IMR-90 (cell line): ENCODE measurements at regions not wholly inside any gene's neighbourhood (a gene's known extent, or its start where the extent isn't known, plus 50 kb on each side); places are given as distances from the start of the nearest gene placed in this dataset.

Experiments used
- ATAC-seq: fragments of 200-7000 bp; cut with Tn5 transposase; 2 replicates; pipeline ENCODE4 v1.9.1; 2020; ENCODE audit warnings: low read depth, mild to moderate bottlenecking, moderate library complexity
- BruUV-seq: library from RNA; stranded (reverse); fragments of 400-500 nt; replicated peaks from 2 replicates; lab custom pipeline; 2021; lab: Mats Ljungman, UMichigan
- CTCF ChIA-PET: fragments of 300-600 bp; formaldehyde crosslinking; extraction: SDS; loops from one replicate; lab custom pipeline; 2021; ENCODE audit warnings: antibody characterized with exemption; lab: Yijun Ruan, JAX
- POLR2A ChIA-PET: fragments of 300-600 bp; sonication (Branson Sonifier 250); formaldehyde crosslinking; loops from one replicate; lab custom pipeline; 2022; ENCODE audit warnings: antibody characterized with exemption; ENCODE audit not compliant: unreplicated experiment; lab: Charles Lee
- DNase-seq: peaks from one replicate; pipeline ENCODE4 v3.0.0; 2013
- H2AFZ ChIP-seq: replicated peaks from 2 replicates; pipeline ENCODE3; 2013; ENCODE audit warnings: low read length, mild to moderate bottlenecking; ENCODE audit not compliant: poor library complexity
- H2AK5ac ChIP-seq: 2 replicates; pipeline ENCODE4 v1.6.1; 2013; ENCODE audit warnings: low read depth, low read length, inconsistent platforms
- H2AK9ac ChIP-seq: replicated peaks from 2 replicates; pipeline ENCODE3; 2013; ENCODE audit warnings: mild to moderate bottlenecking, low read depth, low read length, moderate library complexity; ENCODE audit not compliant: poor library complexity
- H2BK120ac ChIP-seq: 2 replicates; pipeline ENCODE4 v1.6.1; 2013; ENCODE audit warnings: low read depth, low read length, inconsistent platforms
- H2BK15ac ChIP-seq: 3 replicates; pipeline ENCODE4 v1.6.1; 2013; ENCODE audit warnings: low read depth, low read length, inconsistent platforms
- H2BK20ac ChIP-seq: 2 replicates; pipeline ENCODE4 v1.6.1; 2013; ENCODE audit warnings: low read depth, mild to moderate bottlenecking, inconsistent platforms, low read length, moderate library complexity
- H2BK5ac ChIP-seq: 2 replicates; pipeline ENCODE4 v1.6.1; 2013; ENCODE audit warnings: mild to moderate bottlenecking, low read depth, low read length, inconsistent platforms; ENCODE audit not compliant: poor library complexity, severe bottlenecking
- H3K14ac ChIP-seq: replicated peaks from 2 replicates; pipeline ENCODE4 v1.6.1; 2013; ENCODE audit warnings: low read depth, low read length, inconsistent platforms
- H3K18ac ChIP-seq: 2 replicates; pipeline ENCODE4 v1.6.1; 2013; ENCODE audit warnings: low read depth, low read length, control low read depth
- H3K23ac ChIP-seq: 2 replicates; pipeline ENCODE4 v1.6.1; 2013; ENCODE audit warnings: low read depth, low read length, inconsistent platforms
- H3K27ac ChIP-seq: 2 replicates; pipeline ENCODE4 v1.5.1; 2013; ENCODE audit warnings: mild to moderate bottlenecking, control low read depth, low read length; ENCODE audit not compliant: insufficient read depth
- H3K27me3 ChIP-seq: 2 replicates; pipeline ENCODE4 v1.6.1; 2013; ENCODE audit warnings: low read length; ENCODE audit not compliant: control insufficient read depth, insufficient read depth
- H3K36me3 ChIP-seq: 2 replicates; pipeline ENCODE4 v1.6.1; 2013; ENCODE audit warnings: low read length, mixed read lengths; ENCODE audit not compliant: control insufficient read depth, insufficient read depth
- H3K4ac ChIP-seq: 2 replicates; pipeline ENCODE4 v1.6.1; 2013; ENCODE audit warnings: low read depth, low read length, inconsistent platforms
- H3K4me1 ChIP-seq: 2 replicates; pipeline ENCODE4 v1.6.1; 2013; ENCODE audit warnings: low read length, mixed read lengths; ENCODE audit not compliant: control insufficient read depth, insufficient read depth
- H3K4me2 ChIP-seq: 2 replicates; pipeline ENCODE4 v1.6.1; 2013; ENCODE audit warnings: low read depth, mild to moderate bottlenecking, control low read depth, low read length, moderate library complexity
- H3K4me3 ChIP-seq: 2 replicates; pipeline ENCODE4 v1.5.1; 2013; ENCODE audit warnings: low read depth, mild to moderate bottlenecking, control low read depth, low read length, moderate library complexity; ENCODE audit not compliant: insufficient read depth
- H3K56ac ChIP-seq: 2 replicates; pipeline ENCODE4 v1.6.1; 2013; ENCODE audit warnings: low read length, inconsistent platforms; ENCODE audit not compliant: insufficient read depth; ENCODE audit errors: extremely low read depth
- H3K79me1 ChIP-seq, 2 experiments: 2 replicates each; pipeline ENCODE4 v1.6.1; 2013; ENCODE audit warnings: low read length in 2 of 2, inconsistent platforms in 1 of 2, low read depth in 1 of 2
- H3K9ac ChIP-seq: 2 replicates; pipeline ENCODE4 v1.6.1; 2013; ENCODE audit warnings: low read depth, low read length, control low read depth
- H3K9me1 ChIP-seq: 2 replicates; pipeline ENCODE4 v1.6.1; 2013; ENCODE audit warnings: low read length, inconsistent platforms; ENCODE audit not compliant: insufficient read depth
- H3K9me3 ChIP-seq: 2 replicates; pipeline ENCODE4 v1.6.1; 2013; ENCODE audit warnings: low read length; ENCODE audit not compliant: control insufficient read depth, insufficient read depth
- H4K20me1 ChIP-seq: 2 replicates; pipeline ENCODE4 v1.6.1; 2013; ENCODE audit warnings: low read length, inconsistent platforms; ENCODE audit not compliant: insufficient read depth
- H4K5ac ChIP-seq: 2 replicates; pipeline ENCODE4 v1.6.1; 2013; ENCODE audit warnings: mild to moderate bottlenecking, low read depth, low read length, control low read depth
- H4K8ac ChIP-seq, 2 experiments: 2 replicates each; pipeline ENCODE4 v1.6.1; 2013; ENCODE audit warnings: low read depth in 2 of 2, low read length in 2 of 2, control low read depth in 1 of 2, inconsistent platforms in 1 of 2
- H4K91ac ChIP-seq: 2 replicates; pipeline ENCODE4 v1.6.1; 2013; ENCODE audit warnings: low read depth, low read length, inconsistent platforms; ENCODE audit not compliant: insufficient read depth
- BHLHE40 ChIP-seq: fragments of 150-350 bp; IDR thresholded peaks from 2 replicates; pipeline ENCODE4 v1.6.1; 2016; ENCODE audit warnings: mild to moderate bottlenecking, low read depth, low read length
- CEBPB ChIP-seq: IDR thresholded peaks from 2 replicates; pipeline ENCODE4 v1.6.1; 2012; ENCODE audit warnings: low read depth, low read length, improper control_type of control experiment
- CHD1 ChIP-seq: IDR thresholded peaks from 2 replicates; pipeline ENCODE4 v1.6.1; 2012; ENCODE audit warnings: low read depth, low read length, improper control_type of control experiment
- FOS ChIP-seq: fragments of 150-350 bp; IDR thresholded peaks from 2 replicates; pipeline ENCODE4 v1.6.1; 2016; ENCODE audit warnings: low read depth, low read length
- MAFK ChIP-seq: IDR thresholded peaks from 2 replicates; pipeline ENCODE4 v1.6.1; 2012; ENCODE audit warnings: low read depth, low read length, improper control_type of control experiment
- MAZ ChIP-seq: IDR thresholded peaks from 2 replicates; pipeline ENCODE4 v1.6.1; 2012; ENCODE audit warnings: low read depth, mild to moderate bottlenecking, low read length, improper control_type of control experiment, moderate library complexity, borderline replicate concordance
- MXI1 ChIP-seq: IDR thresholded peaks from 2 replicates; pipeline ENCODE4 v1.6.1; 2012; ENCODE audit warnings: low read depth, mild to moderate bottlenecking, low read length, moderate library complexity, borderline replicate concordance
- NFE2L2 ChIP-seq: fragments of 150-350 bp; IDR thresholded peaks from 2 replicates; pipeline ENCODE4 v1.6.1; 2016; ENCODE audit warnings: low read depth, mild to moderate bottlenecking, low read length
- POLR2A ChIP-seq: IDR thresholded peaks from 2 replicates; pipeline ENCODE4 v1.6.1; 2012; ENCODE audit warnings: mild to moderate bottlenecking, low read depth, low read length
- RAD21 ChIP-seq: IDR thresholded peaks from 2 replicates; pipeline ENCODE4 v1.6.1; 2012; ENCODE audit warnings: low read length, improper control_type of control experiment
- RCOR1 ChIP-seq: IDR thresholded peaks from 2 replicates; pipeline ENCODE4 v1.6.1; 2012; ENCODE audit warnings: mild to moderate bottlenecking, low read length, improper control_type of control experiment; ENCODE audit not compliant: insufficient replicate concordance
- RFX5 ChIP-seq: IDR thresholded peaks from 2 replicates; pipeline ENCODE4 v1.8.0; 2012; ENCODE audit warnings: low read depth, mild to moderate bottlenecking, low read length, moderate library complexity
- SMC3 ChIP-seq: fragments of 150-350 bp; IDR thresholded peaks from 2 replicates; pipeline ENCODE4 v1.6.1; 2016; ENCODE audit warnings: low read depth, mild to moderate bottlenecking, antibody characterized with exemption, low read length, moderate library complexity
- WGBS, 2 experiments: methylation state at CpG; one replicate each; pipeline versions ENCODE4 v1.1.5 to v1.1.7; 2013; ENCODE audit warnings: missing lambda C conversion rate in 2 of 2; ENCODE audit not compliant: insufficient read length in 1 of 2; ENCODE audit errors: extremely low coverage in 2 of 2; 5-methylcytosine and 5-hydroxymethylcytosine counted together
- dilution Hi-C: fragments of 300-500 bp; cut with HindIII; formaldehyde crosslinking; loops from one replicate; pipeline ENCODE4 v1.14.3; 2018; ENCODE audit warnings: low sequenced_read_pairs; ENCODE audit not compliant: unreplicated experiment
- in situ Hi-C: fragments of 300-500 bp; cut with MboI; formaldehyde crosslinking; loops from 3 replicates; pipeline ENCODE4 v1.14.3; 2019; ENCODE audit warnings: low sequenced_read_pairs, inconsistent platforms, mixed read lengths
- intact Hi-C: fragments of 100-400 bp; cut with micrococcal nuclease; formaldehyde crosslinking; loops from 2 replicates; pipeline ENCODE4 v1.10.0; 2022
- TF ChIP-seq, protein P1 (sequence below): fragments of 150-350 bp; IDR thresholded peaks from 2 replicates; pipeline ENCODE4 v1.6.1; 2017; ENCODE audit warnings: mild to moderate bottlenecking, antibody characterized with exemption, low read length, low read depth
- TF ChIP-seq, protein P2 (sequence below): conservative IDR thresholded peaks from 2 replicates; pipeline ENCODE4 v1.5.1; 2012; ENCODE audit warnings: mild to moderate bottlenecking, low read depth, low read length, improper control_type of control experiment

DNA sequence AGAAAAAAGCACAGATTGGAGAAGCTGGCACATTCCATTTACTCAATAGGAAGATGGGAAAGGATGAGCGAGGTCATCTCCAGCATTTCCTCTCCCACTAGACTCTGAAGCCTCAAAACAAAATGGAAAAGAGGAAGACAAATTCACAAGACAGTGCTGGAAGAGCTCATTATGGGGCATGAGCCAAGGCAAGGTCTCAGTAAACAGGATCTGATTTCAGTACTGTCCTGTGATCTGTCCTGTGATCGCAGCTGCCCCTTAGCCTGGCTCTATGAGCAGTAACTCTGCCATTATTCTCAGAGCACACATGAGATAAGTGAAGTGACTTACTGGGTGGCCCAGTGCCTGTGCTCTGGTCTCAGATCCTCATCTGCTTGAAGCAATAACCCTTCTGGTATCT is 68.1 kb upstream of the SLC4A11 start:
- H2BK5ac ChIP-seq: no peak overlapping the region
- 83% methylated on average over 1 of the region's 2 CpGs; no CpG with 5 or more reads in 1 of the 2 experiments for WGBS, 2 experiments
- CTCF ChIA-PET: interaction anchor here (1.1 kb wide), 1 partner anchor 10 kb away, joined by 4 read pairs; no protein-coding TSS in a partner anchor
- H4K5ac ChIP-seq: no peak overlapping the region
- no peak overlapping the region; the same call in 1 of the 2 replicates for H2AK5ac ChIP-seq
- H3K36me3 ChIP-seq: peaks cover 48% of the 10 kb centered on the region
- dilution Hi-C loops: no loop called here
- no peak overlapping the region for H2AK9ac ChIP-seq
- H3K14ac ChIP-seq: no peak overlapping the region
- no peaks in the 10 kb centered on the region for H3K9me3 ChIP-seq
- H4K20me1 ChIP-seq: no peaks in the 10 kb centered on the region
- DNase-seq: no peak
- no peak overlapping the region for H3K4me3 ChIP-seq
- H3K56ac ChIP-seq: no peak overlapping the region
- H3K9me1 ChIP-seq: peaks cover 6% of the 10 kb centered on the region; the same call in 1 of the 2 replicates
- no peak overlapping the region for H4K8ac ChIP-seq
- H3K23ac ChIP-seq: no peak overlapping the region
- POLR2A ChIA-PET: no interaction called here
- H3K9ac ChIP-seq: no peak overlapping the region
- in situ Hi-C loops: no loop called here
- peaks cover 1% of the 10 kb centered on the region; the same call in 1 of the 2 replicates for H3K4me1 ChIP-seq
- BruUV-seq: no TSS peak
- H2AFZ ChIP-seq: no peak overlapping the region
- H2BK20ac ChIP-seq: no peak overlapping the region
- TF ChIP-seq, protein P1, sequence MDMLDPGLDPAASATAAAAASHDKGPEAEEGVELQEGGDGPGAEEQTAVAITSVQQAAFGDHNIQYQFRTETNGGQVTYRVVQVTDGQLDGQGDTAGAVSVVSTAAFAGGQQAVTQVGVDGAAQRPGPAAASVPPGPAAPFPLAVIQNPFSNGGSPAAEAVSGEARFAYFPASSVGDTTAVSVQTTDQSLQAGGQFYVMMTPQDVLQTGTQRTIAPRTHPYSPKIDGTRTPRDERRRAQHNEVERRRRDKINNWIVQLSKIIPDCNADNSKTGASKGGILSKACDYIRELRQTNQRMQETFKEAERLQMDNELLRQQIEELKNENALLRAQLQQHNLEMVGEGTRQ: no peak
- no peak for TF ChIP-seq RFX5
- TF ChIP-seq RAD21: no peak
- no peak for TF ChIP-seq MAFK
- TF ChIP-seq RCOR1: no peak
- no peak for TF ChIP-seq CHD1
- no peak for TF ChIP-seq FOS
- TF ChIP-seq, protein P2, sequence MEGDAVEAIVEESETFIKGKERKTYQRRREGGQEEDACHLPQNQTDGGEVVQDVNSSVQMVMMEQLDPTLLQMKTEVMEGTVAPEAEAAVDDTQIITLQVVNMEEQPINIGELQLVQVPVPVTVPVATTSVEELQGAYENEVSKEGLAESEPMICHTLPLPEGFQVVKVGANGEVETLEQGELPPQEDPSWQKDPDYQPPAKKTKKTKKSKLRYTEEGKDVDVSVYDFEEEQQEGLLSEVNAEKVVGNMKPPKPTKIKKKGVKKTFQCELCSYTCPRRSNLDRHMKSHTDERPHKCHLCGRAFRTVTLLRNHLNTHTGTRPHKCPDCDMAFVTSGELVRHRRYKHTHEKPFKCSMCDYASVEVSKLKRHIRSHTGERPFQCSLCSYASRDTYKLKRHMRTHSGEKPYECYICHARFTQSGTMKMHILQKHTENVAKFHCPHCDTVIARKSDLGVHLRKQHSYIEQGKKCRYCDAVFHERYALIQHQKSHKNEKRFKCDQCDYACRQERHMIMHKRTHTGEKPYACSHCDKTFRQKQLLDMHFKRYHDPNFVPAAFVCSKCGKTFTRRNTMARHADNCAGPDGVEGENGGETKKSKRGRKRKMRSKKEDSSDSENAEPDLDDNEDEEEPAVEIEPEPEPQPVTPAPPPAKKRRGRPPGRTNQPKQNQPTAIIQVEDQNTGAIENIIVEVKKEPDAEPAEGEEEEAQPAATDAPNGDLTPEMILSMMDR: no peak
- no peak for TF ChIP-seq CEBPB
- no peak for TF ChIP-seq MAZ
- no peak for TF ChIP-seq SMC3
- TF ChIP-seq BHLHE40: no peak
- no peak for TF ChIP-seq MXI1
- TF ChIP-seq POLR2A: no peak
- no peak for TF ChIP-seq NFE2L2
- intact Hi-C loops: no loop called here
- no peak for ATAC-seq
- no peaks in the 10 kb centered on the region for H3K79me1 ChIP-seq
- H4K91ac ChIP-seq: no peak overlapping the region
- H3K18ac ChIP-seq: no peak overlapping the region; the same call in 1 of the 2 replicates
- H2BK15ac ChIP-seq: no peak overlapping the region
- H3K27ac ChIP-seq: no peak overlapping the region; the same call in 1 of the 2 replicates
- no peak overlapping the region for H3K4me2 ChIP-seq
- no peak overlapping the region for H2BK120ac ChIP-seq
- no peaks in the 10 kb centered on the region for H3K27me3 ChIP-seq
- H3K4ac ChIP-seq: no peak overlapping the region
